Hematopoietic multipotent progenitor cell treated with erythropoietin and hydrocortisone succinate and interleukin-3 and kit ligand, for 15 days (in vitro differentiated cells): ENCODE measurements at regions not wholly inside any gene's neighbourhood (a gene's known extent, or its start where the extent isn't known, plus 50 kb on each side); places are given as distances from the start of the nearest gene placed in this dataset.

Source experiments
- DNase-seq: peaks from one replicate; pipeline ENCODE4 v3.0.0-alpha.2; 2015; ENCODE audit warnings: low spot score

DNA sequence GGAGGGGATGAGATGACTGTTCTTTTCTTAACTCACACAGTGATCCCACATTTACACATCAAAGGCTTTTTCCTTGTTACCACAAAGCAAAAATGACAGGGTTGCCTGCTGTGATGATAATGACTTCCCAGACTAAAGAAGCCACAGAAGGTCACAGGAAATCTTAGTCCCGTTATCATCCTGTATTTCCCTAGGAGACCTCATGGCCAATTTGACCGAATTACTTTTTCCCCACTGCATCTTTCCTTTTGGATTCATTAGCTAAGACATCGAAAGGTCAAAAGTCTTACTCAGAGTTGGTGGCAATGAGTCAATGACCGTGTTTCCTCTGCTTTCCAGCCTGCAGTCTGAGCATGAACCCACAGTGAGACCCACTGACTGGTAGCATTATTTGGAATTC, 130.1 kb upstream of the INHBA start:
- DNase-seq: no peak

DNA sequence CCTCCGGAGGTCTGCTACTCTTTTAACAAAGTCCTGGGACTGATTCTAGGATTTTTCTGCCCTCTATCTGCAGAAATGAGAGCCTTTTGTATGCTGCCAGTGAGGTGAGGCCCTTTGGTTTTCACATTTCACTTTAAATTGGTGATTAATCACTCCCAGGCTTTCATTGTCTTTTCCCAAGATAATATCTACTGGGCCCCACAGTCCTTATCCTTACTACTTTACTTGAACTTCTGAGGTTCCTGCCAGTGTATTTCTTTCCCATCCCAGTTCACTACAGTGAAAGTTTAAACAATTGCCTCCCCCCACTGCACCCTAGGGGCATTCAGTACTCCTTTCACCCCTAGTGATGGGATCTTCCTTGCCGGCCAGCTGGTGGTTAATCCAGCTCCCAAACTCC, 127.4 kb upstream of the INHBA start:
- DNase-seq: no peak

DNA sequence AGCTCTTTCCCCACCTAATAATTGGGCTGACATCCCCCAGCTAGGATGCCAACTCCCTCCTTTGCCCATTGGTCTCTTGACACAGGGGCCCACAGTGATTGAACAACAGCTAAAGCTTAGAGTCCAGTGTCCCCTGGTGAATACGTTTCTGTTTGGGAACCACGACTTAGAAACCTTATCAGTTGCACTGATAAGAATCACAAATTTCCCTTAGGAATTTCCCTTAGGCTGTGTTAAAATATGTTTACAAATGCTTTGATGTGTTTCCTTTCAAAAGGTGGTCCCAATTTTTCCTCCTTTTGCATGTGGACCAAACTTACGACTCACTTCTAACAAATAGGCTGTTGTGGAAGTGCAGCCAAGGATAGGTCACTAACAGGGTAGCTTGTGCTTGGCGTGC, 126.0 kb upstream of the INHBA start:
- DNase-seq: no peak

DNA sequence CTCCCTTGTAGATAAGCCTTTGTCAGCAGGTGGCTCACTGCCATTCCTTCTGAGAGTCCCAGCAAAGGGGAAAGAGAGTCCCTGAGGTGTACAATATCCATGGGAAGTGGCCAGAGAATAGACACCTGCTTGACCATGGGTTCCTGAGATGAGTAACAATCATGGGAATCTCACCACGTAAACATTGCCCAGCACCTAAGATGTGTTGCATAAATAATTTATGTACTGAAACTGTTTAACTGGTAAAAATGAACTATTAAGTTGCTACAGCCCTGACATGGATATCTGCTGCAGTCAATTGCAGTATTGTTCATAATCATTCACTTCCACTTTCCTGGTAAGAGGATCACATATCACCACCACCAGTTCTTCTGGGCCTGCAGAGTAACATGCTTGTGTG, 123.8 kb upstream of the INHBA start:
- DNase-seq: no peak

DNA sequence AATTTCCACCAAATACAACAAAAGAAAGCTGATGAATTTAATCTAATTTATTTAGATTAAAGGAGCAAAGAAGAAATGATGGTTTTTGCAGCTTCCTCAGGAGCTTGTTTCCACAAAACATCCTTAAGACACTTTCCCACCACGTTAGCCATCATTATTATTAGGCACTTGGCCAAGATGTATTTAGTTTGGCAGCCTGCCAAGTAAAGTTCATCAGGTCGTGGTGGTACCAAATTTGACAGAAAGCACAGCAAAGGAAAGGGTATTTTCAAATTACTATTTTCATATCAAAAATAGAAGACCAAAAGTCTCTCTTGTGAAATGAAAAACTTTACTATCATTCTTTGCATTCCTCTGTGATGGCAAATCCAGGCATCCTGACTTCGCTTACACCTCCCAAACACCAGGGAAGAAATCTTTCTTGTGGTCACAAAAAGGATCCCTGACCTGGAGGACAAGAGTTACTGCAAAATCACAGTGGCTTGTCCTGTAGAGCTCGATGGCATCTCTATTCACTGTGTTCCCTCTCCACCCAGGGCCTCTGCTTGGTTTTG, 123.1 kb upstream of the INHBA start:
- peak; percentile 2 for DNase-seq

DNA sequence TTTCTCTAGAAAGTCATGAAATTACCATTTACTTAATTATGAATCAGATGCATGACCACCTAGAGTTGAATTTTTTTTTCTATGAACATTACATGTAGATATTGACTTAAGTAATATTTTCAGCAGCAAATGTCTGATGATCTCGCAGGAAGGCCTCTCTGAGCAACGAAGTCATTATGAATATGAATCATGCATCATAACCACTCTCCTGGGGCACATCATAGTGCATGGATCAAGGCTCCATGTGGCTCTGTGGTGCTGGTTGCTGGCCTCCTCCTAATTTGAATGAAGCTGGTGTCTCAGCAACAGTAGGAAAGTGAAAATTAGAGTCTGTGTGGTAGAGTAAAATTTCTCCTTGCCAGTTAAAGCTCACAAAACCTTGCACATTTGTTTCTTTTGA, 121.4 kb upstream of the INHBA start:
- DNase-seq: no peak

DNA sequence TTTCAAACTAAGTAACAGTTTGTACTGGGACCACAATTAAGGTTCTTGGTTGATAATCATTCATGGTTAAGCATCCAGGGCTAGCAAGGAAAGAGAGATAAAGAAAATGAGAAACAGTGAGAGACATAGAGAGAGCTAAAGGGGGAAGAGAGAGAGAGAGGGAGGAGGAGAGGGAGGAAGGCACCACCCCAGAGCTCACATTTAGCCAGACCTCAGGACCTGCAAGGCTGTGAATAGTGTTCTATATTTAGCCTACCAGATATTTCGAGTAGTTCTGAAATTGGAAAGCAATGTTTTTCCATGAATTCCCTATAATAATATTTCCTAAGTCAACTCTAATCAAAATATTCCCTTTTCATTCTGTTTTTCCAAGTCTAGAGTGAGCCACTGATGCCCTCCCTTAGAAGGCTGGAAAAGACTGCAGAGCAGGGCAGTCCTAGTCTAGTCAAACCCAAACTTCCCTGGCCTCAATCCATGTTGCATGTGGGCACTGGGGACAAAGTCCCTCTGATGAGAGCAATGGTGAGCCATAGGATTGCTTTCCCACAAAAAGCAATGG, 119.4 kb upstream of the INHBA start:
- DNase-seq: no peak

DNA sequence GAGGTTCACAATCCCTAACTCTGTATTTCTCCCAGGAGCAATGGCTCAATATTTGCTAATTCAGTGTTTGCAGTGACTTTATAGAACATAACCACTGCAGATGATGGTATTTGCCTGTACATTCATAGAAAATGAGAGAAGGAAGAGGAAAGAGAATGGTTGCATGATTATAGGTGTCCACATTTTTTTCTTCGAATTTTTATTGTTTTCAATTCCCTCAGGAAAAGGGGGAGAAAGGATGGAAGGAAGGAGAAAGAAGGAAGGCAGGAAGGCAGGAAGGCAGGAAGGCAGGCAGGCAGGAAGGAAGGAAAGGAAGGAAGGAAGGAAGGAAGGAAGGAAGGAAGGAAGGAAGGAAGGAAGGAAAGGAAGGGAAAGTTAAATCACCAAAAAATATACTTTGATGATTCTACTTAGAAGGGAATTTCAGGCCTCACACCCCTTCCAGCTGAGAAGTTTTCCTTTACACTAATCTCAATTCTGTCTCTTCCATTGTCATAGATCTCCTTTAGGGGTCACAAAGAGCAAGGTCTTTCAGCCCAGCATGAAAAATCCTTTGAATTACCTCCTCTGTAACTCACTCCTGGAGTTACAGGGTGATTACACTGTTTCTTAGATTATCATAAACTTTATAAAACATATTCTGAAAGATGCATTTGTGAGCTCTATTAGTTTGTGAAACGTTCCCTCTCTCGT, 118.8 kb upstream of the INHBA start:
- no peak for DNase-seq

DNA sequence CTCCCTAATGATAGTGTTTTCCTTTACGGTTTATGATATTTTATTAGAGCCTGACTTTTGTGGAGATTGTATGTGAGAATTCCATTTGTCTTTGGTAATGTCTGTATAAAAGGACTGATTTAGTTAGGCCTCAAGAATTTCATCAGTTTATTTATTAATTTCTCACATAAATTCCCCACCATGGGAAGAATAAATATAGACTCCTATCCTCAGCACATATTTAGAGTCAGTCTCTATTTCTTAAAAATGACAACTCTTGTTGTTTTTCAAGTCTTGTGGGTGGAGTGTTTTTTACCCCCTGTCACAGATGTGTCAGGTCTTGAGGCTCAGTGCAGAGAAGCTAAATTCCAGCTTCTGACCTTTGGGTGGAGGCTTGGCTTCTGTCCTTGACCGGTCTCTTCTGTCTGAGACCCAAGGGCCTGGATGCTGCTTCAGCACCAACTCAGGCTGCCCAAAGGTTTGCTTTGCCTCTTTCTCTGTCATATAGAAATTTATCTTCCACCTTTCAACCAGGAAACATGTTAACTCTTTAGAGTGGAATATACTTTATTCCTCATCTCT, 117.3 kb upstream of the INHBA start:
- DNase-seq: no peak

DNA sequence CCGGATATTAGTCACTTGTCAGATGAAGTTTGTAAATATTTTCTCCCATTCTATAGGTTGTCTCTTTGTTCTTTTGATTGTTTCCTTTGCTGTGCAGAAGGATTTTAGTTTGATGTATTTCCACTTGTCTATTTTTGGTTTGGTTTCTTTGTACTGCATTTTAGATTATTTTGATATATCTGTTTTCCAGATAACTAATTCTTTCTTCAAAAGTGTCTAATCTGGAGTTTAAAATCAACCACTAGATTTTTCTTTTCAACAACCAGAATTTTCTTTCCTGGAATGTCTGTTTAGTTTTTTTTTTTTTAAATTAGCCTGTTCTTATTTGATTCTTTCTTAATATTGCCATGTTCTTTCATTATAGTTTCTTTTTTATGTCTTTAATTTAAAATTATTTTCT, 116.8 kb upstream of the INHBA start:
- no peak for DNase-seq

DNA sequence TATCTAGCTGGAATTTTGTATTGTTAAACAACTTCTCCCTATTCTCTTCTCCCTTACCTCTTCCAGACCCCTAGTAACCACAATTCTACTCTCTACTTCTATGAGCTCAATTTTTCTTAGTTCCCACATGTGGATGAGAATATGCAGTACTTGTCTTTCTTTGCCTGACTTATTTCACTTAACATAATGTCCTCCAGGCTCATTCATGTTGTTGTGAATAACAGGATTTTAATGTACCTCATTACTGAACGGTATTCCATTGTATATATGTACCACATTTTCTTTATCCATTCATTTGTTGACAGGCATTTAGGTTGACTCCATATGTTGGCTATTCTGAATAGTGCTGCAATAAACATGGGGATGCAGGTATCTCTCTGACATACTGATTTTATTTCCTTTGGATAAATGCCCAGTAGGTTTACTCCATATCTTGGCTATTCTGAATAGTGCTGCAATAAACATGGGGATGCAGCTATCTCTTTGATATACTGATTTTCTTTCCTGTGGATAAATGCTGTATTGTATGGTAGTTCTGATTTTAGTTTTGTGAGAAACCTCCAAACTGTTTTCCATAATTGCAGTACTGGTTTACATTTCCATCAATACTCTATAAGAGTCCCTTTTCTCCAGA, 116.0 kb upstream of the INHBA start:
- no peak for DNase-seq

DNA sequence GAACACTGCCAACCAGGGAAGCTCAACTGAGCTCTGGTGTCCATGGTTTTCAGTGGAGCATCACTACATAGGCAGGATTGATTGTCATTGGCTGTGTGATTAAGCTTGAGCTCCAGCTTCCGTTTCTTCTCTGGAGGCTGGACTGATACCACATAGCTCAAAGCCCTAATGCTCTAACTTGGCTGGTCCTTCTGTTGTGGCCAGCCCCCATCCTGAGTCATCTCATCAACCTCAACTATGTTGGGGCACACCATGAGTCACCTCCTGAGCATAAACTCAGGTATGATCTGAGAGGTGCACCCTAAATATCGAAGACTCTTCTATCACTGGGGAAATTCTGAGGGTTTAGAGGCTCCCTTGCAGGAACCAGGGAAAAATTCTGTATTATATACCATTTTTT, 114.5 kb upstream of the INHBA start:
- no peak for DNase-seq

DNA sequence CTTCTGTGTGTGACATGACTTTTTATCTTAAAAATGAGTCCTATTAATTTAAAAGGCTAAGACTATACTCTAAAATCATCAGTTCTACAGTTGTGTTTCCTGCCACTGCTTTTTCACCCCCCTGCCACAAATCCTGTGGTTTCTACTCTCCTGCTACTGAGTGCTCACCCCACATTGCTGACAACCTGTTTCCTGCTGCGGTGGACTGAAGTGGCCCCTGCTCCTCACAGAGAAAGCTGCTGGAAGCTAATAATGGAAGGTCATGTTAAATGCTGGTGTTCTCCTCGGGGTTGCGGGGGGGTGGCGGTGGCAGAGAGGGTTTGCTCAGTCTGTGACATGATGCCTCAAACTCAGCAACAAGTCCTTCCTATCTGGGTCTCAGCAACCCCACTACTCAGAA, 113.2 kb upstream of the INHBA start:
- DNase-seq: no peak

DNA sequence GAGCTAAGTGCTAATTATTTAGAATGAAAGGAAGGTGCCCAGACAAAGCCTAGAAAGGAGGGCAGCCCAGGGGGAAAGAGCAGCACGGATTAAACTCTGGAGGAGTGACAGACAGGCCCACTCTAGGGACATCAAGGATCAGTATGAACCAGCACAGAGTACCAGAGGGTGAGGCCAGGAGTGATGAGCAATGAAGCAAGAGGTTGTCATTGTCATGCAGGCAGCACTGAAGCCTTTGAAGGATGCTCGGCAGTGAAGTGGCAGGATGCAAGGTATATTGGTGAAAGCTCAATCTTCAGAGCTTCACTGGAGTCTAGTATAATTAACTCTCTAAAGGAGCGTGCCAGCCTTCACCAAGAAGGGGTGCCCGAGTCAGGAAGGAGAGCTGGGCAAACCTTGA, 112.0 kb upstream of the INHBA start:
- DNase-seq: no peak

DNA sequence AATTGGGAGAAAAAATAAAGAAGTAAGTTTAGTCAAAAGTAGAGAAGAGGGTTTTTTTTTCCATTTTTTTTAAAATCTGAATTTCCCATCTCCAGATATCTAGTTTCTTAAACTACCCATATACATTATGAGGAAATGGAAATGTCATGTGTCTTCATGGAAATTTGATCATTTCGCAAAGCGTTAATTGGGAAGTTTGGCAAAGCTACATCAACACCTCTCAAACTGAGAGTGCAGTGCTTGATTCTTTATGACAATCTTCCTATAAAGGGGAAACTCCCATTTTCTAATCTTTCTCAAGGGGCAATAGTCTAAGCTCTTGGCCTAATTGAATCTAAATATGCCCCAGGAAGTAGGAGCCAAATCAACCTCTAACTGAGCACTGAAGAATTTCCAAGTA, 110.4 kb upstream of the INHBA start:
- no peak for DNase-seq

DNA sequence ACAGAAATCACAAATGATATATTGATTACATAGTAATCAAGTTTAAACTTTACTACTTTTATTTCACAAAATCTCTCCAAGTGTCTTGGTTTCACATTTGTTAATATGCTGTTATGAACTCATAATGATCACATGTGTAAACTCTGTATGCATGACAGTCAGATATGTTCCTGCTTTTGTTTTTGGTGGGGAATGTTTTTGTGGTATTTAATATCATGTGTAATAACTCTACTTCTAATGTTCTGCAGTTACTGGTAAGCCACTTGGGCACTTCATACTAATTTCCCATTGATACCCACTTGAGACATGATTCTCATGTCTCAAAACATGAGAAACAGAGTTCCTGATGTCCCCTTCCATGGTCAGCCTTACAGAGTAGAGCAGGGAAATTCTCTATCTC, 109.1 kb upstream of the INHBA start:
- DNase-seq: no peak

DNA sequence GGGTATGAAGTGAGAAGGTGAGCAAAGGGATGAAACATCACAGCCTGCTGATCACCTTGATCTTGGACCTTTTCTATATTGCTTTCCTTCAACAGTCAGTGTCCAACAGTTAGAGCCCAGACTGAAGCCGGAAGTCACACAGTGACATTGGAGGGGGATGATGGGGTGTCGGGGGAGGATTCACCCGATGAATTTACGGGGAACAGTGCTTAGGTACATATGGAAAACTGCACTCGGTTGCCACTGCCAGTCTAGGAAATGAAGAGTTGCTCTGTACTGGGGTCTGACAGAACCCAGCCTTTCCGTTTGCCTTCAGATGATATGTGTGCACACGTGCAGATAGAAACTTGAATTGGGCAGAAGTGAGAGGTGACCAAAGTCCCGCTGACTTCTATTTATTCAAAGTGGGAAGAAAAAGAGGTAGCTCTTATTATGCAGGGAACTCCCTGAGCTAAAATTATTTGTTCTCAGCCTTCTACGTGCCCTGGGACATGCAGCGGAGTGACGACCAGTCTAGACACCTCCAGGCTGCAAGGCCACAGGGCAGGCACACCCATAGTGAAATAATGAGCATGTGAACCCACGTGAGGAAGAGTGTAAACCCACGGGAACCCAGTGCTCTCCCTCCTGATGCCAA, 107.2 kb upstream of the INHBA start:
- DNase-seq: no peak

DNA sequence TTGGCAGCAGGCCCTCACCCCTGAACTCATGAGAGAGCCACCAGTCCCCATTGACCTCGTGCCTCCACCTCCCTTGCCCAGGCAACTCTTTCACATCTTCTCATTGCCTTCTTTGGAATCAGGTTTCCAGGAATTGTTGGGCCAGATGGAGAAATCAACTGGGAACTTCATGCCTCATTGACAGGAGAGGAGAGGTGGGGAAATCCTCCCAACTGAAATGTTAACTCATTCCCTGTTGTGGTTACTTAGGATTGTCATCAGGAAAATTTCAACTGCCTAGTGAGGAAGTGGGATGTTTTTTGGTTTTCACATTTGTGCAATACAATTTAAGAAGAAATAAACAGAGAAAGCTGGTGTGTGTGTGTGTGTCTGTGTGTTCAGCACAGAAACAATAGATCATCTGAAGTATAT, 106.6 kb upstream of the INHBA start:
- DNase-seq: no peak

DNA sequence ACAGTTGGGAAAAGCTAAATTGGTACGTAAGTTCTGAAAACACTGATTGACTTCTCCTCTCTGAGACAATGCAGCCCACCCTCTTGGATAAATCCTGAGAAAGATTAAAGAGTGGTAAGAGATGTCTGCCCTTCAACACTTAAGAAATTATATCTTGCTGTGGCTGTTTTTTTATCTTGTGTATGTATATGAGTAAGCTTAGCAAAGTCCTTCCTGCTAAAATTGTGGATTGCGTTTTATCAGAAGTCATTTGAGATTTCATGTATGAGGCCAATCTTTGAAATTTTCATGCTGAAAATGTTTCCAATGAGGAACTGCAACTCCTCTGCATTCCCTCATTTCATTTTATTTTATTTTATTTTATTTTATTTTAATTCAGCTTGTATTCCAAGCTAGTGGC, 106.2 kb upstream of the INHBA start:
- DNase-seq: no peak

DNA sequence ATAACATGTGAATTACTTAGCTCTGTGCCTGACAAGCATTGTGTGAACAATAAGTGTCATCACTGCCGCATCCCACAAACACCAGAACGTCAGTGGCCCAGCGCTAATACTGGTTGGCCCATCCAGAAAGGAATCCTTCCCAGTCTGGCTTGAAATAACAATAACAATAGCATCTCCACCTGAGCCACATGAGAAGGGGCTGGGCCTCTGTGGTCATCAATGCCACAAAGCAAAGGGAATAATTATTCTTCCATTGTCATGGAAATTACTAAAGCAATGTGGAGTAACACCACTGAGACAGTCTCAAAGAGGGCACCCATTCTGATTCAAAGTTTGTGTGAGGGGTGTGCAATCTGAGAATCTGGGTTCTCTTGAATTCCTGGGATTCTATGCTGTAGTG, 105.7 kb upstream of the INHBA start:
- DNase-seq: no peak

DNA sequence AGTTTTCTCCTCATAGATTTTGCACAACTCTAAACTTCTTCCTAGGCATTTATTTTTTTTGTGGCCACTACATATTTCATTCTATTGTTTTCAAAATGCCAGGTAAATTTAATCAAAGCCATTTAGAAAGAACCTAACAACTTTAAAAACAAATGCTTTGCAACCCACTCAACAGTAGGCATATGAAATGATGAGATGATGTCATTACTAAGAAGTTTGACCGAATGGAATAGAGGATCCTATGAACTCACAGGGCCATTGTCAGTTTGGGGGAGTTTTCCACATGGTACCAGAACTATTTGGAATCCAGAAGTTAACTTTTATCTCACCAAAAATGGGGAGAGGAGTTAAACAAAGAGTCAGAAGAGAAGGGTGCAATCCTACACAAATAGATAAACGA, 100.7 kb upstream of the INHBA start:
- no peak for DNase-seq

DNA sequence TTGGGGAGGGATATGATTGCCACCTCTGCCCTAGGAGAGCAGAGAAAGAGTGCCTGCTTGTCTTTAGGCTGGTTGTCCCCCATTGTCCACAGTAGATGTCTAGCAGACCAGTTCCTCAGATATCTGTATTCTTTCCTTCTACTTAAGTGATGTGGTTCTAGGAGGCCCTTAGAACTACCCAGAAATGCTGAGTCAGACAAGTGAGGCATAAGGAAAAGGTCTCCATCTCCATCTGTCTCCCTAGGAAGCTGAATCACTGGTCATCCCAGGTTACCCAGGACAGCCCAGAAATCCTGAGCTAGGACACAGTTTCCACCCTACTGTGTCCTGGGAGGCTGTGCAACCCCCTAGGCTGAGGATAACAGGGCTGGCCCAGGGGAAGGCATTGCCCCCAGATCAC, 93.4 kb upstream of the INHBA start:
- no peak for DNase-seq

DNA sequence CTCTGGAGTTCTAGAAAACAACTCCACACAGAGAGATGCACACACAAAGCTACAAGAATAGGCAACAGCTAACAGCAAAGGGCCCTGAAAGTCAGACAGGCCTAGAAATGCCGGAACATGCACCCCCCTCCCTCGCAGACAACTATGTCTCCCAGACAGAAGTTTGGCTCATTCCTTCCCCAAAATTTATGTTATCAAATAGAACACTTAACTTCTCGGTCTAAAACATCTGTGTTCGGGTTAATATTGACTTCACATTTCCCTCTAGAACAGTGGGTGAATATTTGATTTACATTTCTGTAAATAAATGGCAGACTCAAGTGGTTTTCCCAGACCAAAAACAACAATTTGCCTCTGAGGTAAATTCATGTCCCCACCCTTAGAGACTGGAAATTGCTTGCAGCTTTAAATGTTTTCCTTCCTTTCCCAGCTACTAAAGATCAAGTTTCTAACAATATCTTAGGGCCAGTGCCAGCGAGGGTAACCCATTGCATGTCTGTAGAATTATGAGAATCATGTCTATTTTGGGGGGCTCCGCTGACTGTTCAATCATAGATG, 92.5 kb upstream of the INHBA start:
- DNase-seq: no peak
